HCT116 (cell line): ENCODE measurements at regions not wholly inside any gene's neighbourhood (a gene's known extent, or its start where the extent isn't known, plus 50 kb on each side); places are given as distances from the start of the nearest gene placed in this dataset.

Source experiments
- ATAC-seq: fragments of 200-7000 bp; cut with Tn5 transposase; 2 replicates; pipeline ENCODE4 v1.9.1; 2020; ENCODE audit warnings: mild to moderate bottlenecking, moderate library complexity
- BruUV-seq: library from RNA; stranded (reverse); fragments of 400-500 nt; replicated peaks from 2 replicates; lab custom pipeline; 2021; lab: Mats Ljungman, UMichigan
- CTCF ChIA-PET: fragments of 300-600 bp; sonication (Branson Sonifier 250); formaldehyde crosslinking; loops from one replicate; lab custom pipeline; 2021; ENCODE audit warnings: antibody characterized with exemption; lab: Charles Lee
- POLR2A ChIA-PET: fragments of 300-600, 350-600 bp; sonication (Branson Sonifier 250); formaldehyde crosslinking; loops from one replicate; lab custom pipeline; 2021; ENCODE audit warnings: antibody characterized with exemption; lab: Charles Lee
- RAD21 ChIA-PET, 2 experiments: fragments of 300-600 bp; sonication (Branson Sonifier 250); formaldehyde crosslinking; loops; one replicate each; lab custom pipeline; 2023; ENCODE audit warnings: low total read pairs in 2 of 2; ENCODE audit not compliant: uncharacterized antibody in 2 of 2, unreplicated experiment in 2 of 2, low non-redundant PET in 1 of 2; lab: Charles Lee
- DNase-seq: peaks from one replicate; pipeline ENCODE4 v3.0.0-alpha.2; 2010; ENCODE audit warnings: low read depth, low spot score
- H2AFZ ChIP-seq: fragments of 200-600 bp; shearing (Covaris generic), sonication (generic); 2 replicates; pipeline ENCODE4 v1.6.1; 2017; ENCODE audit warnings: low read depth, mixed run types, mixed read lengths, antibody characterized with exemption, low read length; ENCODE audit not compliant: poor library complexity, severe bottlenecking
- H3K27ac ChIP-seq: 2 replicates; pipeline ENCODE4 v1.5.1; 2012; ENCODE audit warnings: low read depth, low read length
- H3K27me3 ChIP-seq: fragments of 200-600 bp; sonication (generic); 2 replicates; pipeline ENCODE4 v1.6.1; 2016; ENCODE audit warnings: mixed run types, low read length, mixed read lengths; ENCODE audit not compliant: insufficient read depth
- H3K36me3 ChIP-seq, 2 experiments: fragments of 200-500 bp in 1 of 2; fragments of 200-600 bp in 1 of 2; sonication (Bioruptor generic) in 1 of 2; sonication (generic) in 1 of 2; 2 replicates each; pipeline versions ENCODE4 v1.5.1 to v1.6.1; 2014 to 2016; ENCODE audit warnings: low read length in 2 of 2, inconsistent platforms in 1 of 2, mixed read lengths in 1 of 2, mixed run types in 1 of 2; ENCODE audit not compliant: insufficient read depth in 2 of 2, control insufficient read depth in 1 of 2
- H3K4me1 ChIP-seq, 2 experiments: fragments of 200-600 bp in 1 of 2; sonication (generic) in 1 of 2; 2 replicates each; pipeline versions ENCODE4 v1.5.1 to v1.6.1; 2012 to 2017; ENCODE audit warnings: low read length in 2 of 2, inconsistent platforms in 1 of 2, mild to moderate bottlenecking in 1 of 2, mixed read lengths in 1 of 2, mixed run types in 1 of 2, moderate library complexity in 1 of 2; ENCODE audit not compliant: insufficient read depth in 2 of 2, control insufficient read depth in 1 of 2
- H3K4me2 ChIP-seq: fragments of 200-600 bp; sonication (generic); 2 replicates; pipeline ENCODE4 v1.6.1; 2017; ENCODE audit warnings: mixed run types, low read length, mixed read lengths
- H3K4me3 ChIP-seq, 2 experiments: fragments of 200-600 bp in 1 of 2; sonication (generic) in 1 of 2; replicated peaks in 1 of 2; 2 replicates each; pipeline ENCODE4 v1.5.1; 2011 to 2016; ENCODE audit warnings: low read length in 2 of 2, control low read depth in 1 of 2, low read depth in 1 of 2, mild to moderate bottlenecking in 1 of 2, mixed read lengths in 1 of 2, mixed run types in 1 of 2
- H3K79me2 ChIP-seq: fragments of 200-600 bp; sonication (generic); 2 replicates; pipeline ENCODE4 v1.6.1; 2017; ENCODE audit warnings: mild to moderate bottlenecking, mixed run types, low read length, moderate library complexity, mixed read lengths; ENCODE audit not compliant: insufficient read depth
- H3K9ac ChIP-seq: fragments of 200-600 bp; sonication (generic); 2 replicates; pipeline ENCODE4 v1.6.1; 2016; ENCODE audit warnings: low read length, mixed read lengths
- H3K9me2 ChIP-seq: fragments of 200-600 bp; sonication (generic), shearing (Covaris generic); 2 replicates; pipeline ENCODE4 v1.6.1; 2017; ENCODE audit warnings: mixed run types, mild to moderate bottlenecking, moderate library complexity; ENCODE audit not compliant: insufficient read depth
- H3K9me3 ChIP-seq, 2 experiments: fragments of 200-500 bp in 1 of 2; fragments of 200-600 bp in 1 of 2; sonication (Bioruptor generic) in 1 of 2; sonication (generic) in 1 of 2; 2 replicates each; pipeline ENCODE4 v1.6.1; 2014 to 2017; ENCODE audit warnings: low read length in 2 of 2, mixed read lengths in 2 of 2, inconsistent platforms in 1 of 2, low read depth in 1 of 2, mild to moderate bottlenecking in 1 of 2, mixed run types in 1 of 2, moderate library complexity in 1 of 2; ENCODE audit not compliant: control insufficient read depth in 1 of 2, insufficient read depth in 1 of 2
- H4K20me1 ChIP-seq: fragments of 200-600 bp; sonication (generic), shearing (Covaris generic); 2 replicates; pipeline ENCODE4 v1.6.1; 2017; ENCODE audit warnings: mixed run types, mild to moderate bottlenecking, moderate library complexity; ENCODE audit not compliant: insufficient read depth
- CBX3 ChIP-seq: IDR thresholded peaks from 2 replicates; pipeline ENCODE4 v1.6.1; 2012; ENCODE audit warnings: low read depth
- CEBPB ChIP-seq: IDR thresholded peaks from 2 replicates; pipeline ENCODE4 v1.6.1; 2012; ENCODE audit warnings: low read depth
- ELF1 ChIP-seq: IDR thresholded peaks from 2 replicates; pipeline ENCODE4 v1.6.1; 2012; ENCODE audit warnings: low read depth, borderline replicate concordance
- EZH2 ChIP-seq: fragments of 200-600 bp; sonication (generic); IDR thresholded peaks from 2 replicates; pipeline ENCODE4 v1.6.1; 2017; ENCODE audit warnings: antibody characterized with exemption, mixed run types
- EZH2phosphoT487 ChIP-seq: fragments of 200-600 bp; IDR thresholded peaks from 2 replicates; pipeline ENCODE4 v1.6.1; 2018; ENCODE audit warnings: antibody characterized with exemption, borderline replicate concordance
- FOSL1 ChIP-seq: IDR thresholded peaks from 2 replicates; pipeline ENCODE4 v1.6.1; 2012; ENCODE audit warnings: low read depth
- POLR2A ChIP-seq: IDR thresholded peaks from 2 replicates; pipeline ENCODE4 v1.7.0; 2011; ENCODE audit warnings: borderline replicate concordance; ENCODE audit not compliant: insufficient read depth, insufficient read length; ENCODE audit errors: extremely low read depth
- POLR2AphosphoS5 ChIP-seq: IDR thresholded peaks from 2 replicates; pipeline ENCODE4 v1.6.1; 2011; ENCODE audit warnings: mild to moderate bottlenecking, low read depth, low read length, moderate library complexity
- SIN3A ChIP-seq: IDR thresholded peaks from 2 replicates; pipeline ENCODE4 v1.6.1; 2012; ENCODE audit warnings: low read depth
- SRF ChIP-seq: IDR thresholded peaks from 2 replicates; pipeline ENCODE4 v1.6.1; 2012; ENCODE audit warnings: low read depth
- TCF7L2 ChIP-seq: IDR thresholded peaks from 2 replicates; pipeline ENCODE4 v1.7.0; 2011; ENCODE audit warnings: borderline replicate concordance, inconsistent platforms; ENCODE audit not compliant: insufficient read depth, insufficient read length; ENCODE audit errors: extremely low read depth
- ZNF274 ChIP-seq: fragments of 200-500 bp; sonication (Bioruptor generic); IDR thresholded peaks from 2 replicates; pipeline ENCODE4 v1.6.1; 2014; ENCODE audit warnings: mild to moderate bottlenecking, low read depth, low read length, inconsistent platforms
- intact Hi-C: fragments of 100-400 bp; cut with micrococcal nuclease; formaldehyde crosslinking; loops from 2 replicates; pipeline ENCODE4 v1.10.0; 2022
- TF ChIP-seq, protein P1 (sequence below): IDR thresholded peaks from 2 replicates; pipeline ENCODE4 v1.6.1; 2012; ENCODE audit warnings: low read depth
- TF ChIP-seq, protein P2 (sequence below), 3 experiments: fragments of 200-600 bp in 1 of 3; sonication (generic) in 1 of 3; IDR thresholded peaks in 2 of 3; conservative IDR thresholded peaks in 1 of 3; 2 replicates each; pipeline ENCODE4 v1.5.1; 2012 to 2017; ENCODE audit warnings: low read depth in 2 of 3, low read length in 2 of 3, antibody characterized with exemption in 1 of 3, borderline replicate concordance in 1 of 3, control low read depth in 1 of 3, mild to moderate bottlenecking in 1 of 3, mixed read lengths in 1 of 3, mixed run types in 1 of 3, moderate library complexity in 1 of 3; ENCODE audit not compliant: insufficient read depth in 1 of 3
- TF ChIP-seq, protein P3 (sequence below): IDR thresholded peaks from 2 replicates; pipeline ENCODE4 v1.6.1; 2012

DNA sequence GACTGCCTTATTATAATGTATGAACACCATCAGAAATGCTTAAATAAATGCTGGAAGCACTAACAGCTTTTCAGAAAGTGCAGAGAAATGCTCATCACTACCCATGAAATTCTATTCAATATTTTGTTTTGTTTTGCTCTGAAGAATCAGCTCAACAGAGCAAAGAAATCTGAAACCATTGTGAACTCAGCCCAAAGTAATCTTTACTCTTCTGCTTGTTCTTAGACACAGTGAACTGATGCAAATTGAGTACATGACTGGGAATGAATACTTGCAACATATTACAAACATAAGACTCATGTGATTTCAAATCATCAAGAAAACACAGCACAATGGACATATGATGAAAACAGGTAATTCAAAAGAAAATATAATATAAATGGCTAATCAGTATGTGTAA lies 404.6 kb upstream of the OPRM1 start:
- no peak for TF ChIP-seq ELF1
- TF ChIP-seq, protein P1, sequence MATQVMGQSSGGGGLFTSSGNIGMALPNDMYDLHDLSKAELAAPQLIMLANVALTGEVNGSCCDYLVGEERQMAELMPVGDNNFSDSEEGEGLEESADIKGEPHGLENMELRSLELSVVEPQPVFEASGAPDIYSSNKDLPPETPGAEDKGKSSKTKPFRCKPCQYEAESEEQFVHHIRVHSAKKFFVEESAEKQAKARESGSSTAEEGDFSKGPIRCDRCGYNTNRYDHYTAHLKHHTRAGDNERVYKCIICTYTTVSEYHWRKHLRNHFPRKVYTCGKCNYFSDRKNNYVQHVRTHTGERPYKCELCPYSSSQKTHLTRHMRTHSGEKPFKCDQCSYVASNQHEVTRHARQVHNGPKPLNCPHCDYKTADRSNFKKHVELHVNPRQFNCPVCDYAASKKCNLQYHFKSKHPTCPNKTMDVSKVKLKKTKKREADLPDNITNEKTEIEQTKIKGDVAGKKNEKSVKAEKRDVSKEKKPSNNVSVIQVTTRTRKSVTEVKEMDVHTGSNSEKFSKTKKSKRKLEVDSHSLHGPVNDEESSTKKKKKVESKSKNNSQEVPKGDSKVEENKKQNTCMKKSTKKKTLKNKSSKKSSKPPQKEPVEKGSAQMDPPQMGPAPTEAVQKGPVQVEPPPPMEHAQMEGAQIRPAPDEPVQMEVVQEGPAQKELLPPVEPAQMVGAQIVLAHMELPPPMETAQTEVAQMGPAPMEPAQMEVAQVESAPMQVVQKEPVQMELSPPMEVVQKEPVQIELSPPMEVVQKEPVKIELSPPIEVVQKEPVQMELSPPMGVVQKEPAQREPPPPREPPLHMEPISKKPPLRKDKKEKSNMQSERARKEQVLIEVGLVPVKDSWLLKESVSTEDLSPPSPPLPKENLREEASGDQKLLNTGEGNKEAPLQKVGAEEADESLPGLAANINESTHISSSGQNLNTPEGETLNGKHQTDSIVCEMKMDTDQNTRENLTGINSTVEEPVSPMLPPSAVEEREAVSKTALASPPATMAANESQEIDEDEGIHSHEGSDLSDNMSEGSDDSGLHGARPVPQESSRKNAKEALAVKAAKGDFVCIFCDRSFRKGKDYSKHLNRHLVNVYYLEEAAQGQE, result no peak
- no peak for TF ChIP-seq SRF
- no peak for TF ChIP-seq EZH2phosphoT487
- TF ChIP-seq ZNF274, result no peak
- TF ChIP-seq POLR2A, result no peak
- no peak for TF ChIP-seq EZH2
- TF ChIP-seq, protein P2, sequence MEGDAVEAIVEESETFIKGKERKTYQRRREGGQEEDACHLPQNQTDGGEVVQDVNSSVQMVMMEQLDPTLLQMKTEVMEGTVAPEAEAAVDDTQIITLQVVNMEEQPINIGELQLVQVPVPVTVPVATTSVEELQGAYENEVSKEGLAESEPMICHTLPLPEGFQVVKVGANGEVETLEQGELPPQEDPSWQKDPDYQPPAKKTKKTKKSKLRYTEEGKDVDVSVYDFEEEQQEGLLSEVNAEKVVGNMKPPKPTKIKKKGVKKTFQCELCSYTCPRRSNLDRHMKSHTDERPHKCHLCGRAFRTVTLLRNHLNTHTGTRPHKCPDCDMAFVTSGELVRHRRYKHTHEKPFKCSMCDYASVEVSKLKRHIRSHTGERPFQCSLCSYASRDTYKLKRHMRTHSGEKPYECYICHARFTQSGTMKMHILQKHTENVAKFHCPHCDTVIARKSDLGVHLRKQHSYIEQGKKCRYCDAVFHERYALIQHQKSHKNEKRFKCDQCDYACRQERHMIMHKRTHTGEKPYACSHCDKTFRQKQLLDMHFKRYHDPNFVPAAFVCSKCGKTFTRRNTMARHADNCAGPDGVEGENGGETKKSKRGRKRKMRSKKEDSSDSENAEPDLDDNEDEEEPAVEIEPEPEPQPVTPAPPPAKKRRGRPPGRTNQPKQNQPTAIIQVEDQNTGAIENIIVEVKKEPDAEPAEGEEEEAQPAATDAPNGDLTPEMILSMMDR (IDR thresholded peaks at IDR 0.05 in 2 of 3, conservative IDR thresholded peaks at IDR 0.05 in 1 of 3; ENCODE audit: borderline replicate concordance in 1 of 3, insufficient read depth in 1 of 3, low read depth in 2 of 3, low read length in 2 of 3), result no peak
- TF ChIP-seq POLR2AphosphoS5, result no peak
- no peak for TF ChIP-seq TCF7L2
- TF ChIP-seq CBX3, result no peak
- TF ChIP-seq FOSL1, result no peak
- TF ChIP-seq CEBPB, result no peak
- TF ChIP-seq, protein P3, sequence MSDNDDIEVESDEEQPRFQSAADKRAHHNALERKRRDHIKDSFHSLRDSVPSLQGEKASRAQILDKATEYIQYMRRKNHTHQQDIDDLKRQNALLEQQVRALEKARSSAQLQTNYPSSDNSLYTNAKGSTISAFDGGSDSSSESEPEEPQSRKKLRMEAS, result no peak
- TF ChIP-seq SIN3A, result no peak
- Histone ChIP-seq H3K27ac (no peak overlapping the region), H3K79me2 (no peaks in the 10 kb centered on the region), H2AFZ (no peak overlapping the region), H3K4me3 (no peak overlapping the region), H3K9me3 (no peaks in the 10 kb centered on the region), H3K9ac (no peak overlapping the region), H3K4me2 (no peak overlapping the region), H3K36me3 (no peaks in the 10 kb centered on the region), H3K27me3 (no peaks in the 10 kb centered on the region), H4K20me1 (no peaks in the 10 kb centered on the region), H3K9me2 (no peaks in the 10 kb centered on the region), H3K4me1 (no peaks in the 10 kb centered on the region)
- ChIA-PET CTCF (no interaction called here), RAD21 (no interaction called here), POLR2A (no interaction called here)
- ATAC-seq (no peak), DNase-seq (no peak)
- intact Hi-C loops, result no loop called here
- BruUV-seq, result no TSS peak
